IMR-90 (cell line): ENCODE measurements at regions not wholly inside any gene's neighbourhood (a gene's known extent, or its start where the extent isn't known, plus 50 kb on each side); places are given as distances from the start of the nearest gene placed in this dataset.
"Not testable (repeated sequence)": the region's sequence is repeated elsewhere in the genome, so short reads cannot be mapped to it uniquely, and the experiment has no call there.

Experiments used
- CEBPB ChIP-seq: IDR thresholded peaks from 2 replicates; pipeline ENCODE4 v1.6.1; 2012; ENCODE audit warnings: low read depth, low read length, improper control_type of control experiment
- CHD1 ChIP-seq: IDR thresholded peaks from 2 replicates; pipeline ENCODE4 v1.6.1; 2012; ENCODE audit warnings: low read depth, low read length, improper control_type of control experiment
- CTCF ChIP-seq: conservative IDR thresholded peaks from 2 replicates; pipeline ENCODE4 v1.5.1; 2012; ENCODE audit warnings: mild to moderate bottlenecking, low read depth, low read length, improper control_type of control experiment
- ELK1 ChIP-seq: fragments of 150-350 bp; IDR thresholded peaks from 2 replicates; pipeline ENCODE4 v1.6.1; 2016; ENCODE audit warnings: low read depth, mild to moderate bottlenecking, low read length, moderate library complexity, borderline replicate concordance
- FOS ChIP-seq: fragments of 150-350 bp; IDR thresholded peaks from 2 replicates; pipeline ENCODE4 v1.6.1; 2016; ENCODE audit warnings: low read depth, low read length
- MAFK ChIP-seq: IDR thresholded peaks from 2 replicates; pipeline ENCODE4 v1.6.1; 2012; ENCODE audit warnings: low read depth, low read length, improper control_type of control experiment
- MAZ ChIP-seq: IDR thresholded peaks from 2 replicates; pipeline ENCODE4 v1.6.1; 2012; ENCODE audit warnings: low read depth, mild to moderate bottlenecking, low read length, improper control_type of control experiment, moderate library complexity, borderline replicate concordance
- MXI1 ChIP-seq: IDR thresholded peaks from 2 replicates; pipeline ENCODE4 v1.6.1; 2012; ENCODE audit warnings: low read depth, mild to moderate bottlenecking, low read length, moderate library complexity, borderline replicate concordance
- POLR2A ChIP-seq: IDR thresholded peaks from 2 replicates; pipeline ENCODE4 v1.6.1; 2012; ENCODE audit warnings: mild to moderate bottlenecking, low read depth, low read length
- RAD21 ChIP-seq: IDR thresholded peaks from 2 replicates; pipeline ENCODE4 v1.6.1; 2012; ENCODE audit warnings: low read length, improper control_type of control experiment
- RCOR1 ChIP-seq: IDR thresholded peaks from 2 replicates; pipeline ENCODE4 v1.6.1; 2012; ENCODE audit warnings: mild to moderate bottlenecking, low read length, improper control_type of control experiment; ENCODE audit not compliant: insufficient replicate concordance
- RFX5 ChIP-seq: IDR thresholded peaks from 2 replicates; pipeline ENCODE4 v1.8.0; 2012; ENCODE audit warnings: low read depth, mild to moderate bottlenecking, low read length, moderate library complexity
- SMC3 ChIP-seq: fragments of 150-350 bp; IDR thresholded peaks from 2 replicates; pipeline ENCODE4 v1.6.1; 2016; ENCODE audit warnings: low read depth, mild to moderate bottlenecking, antibody characterized with exemption, low read length, moderate library complexity
- USF2 ChIP-seq: fragments of 150-350 bp; IDR thresholded peaks from 2 replicates; pipeline ENCODE4 v1.6.1; 2017; ENCODE audit warnings: mild to moderate bottlenecking, antibody characterized with exemption, low read length, low read depth

GRCh38 chr15:22587391-22587790 is 128.7 kb downstream of the GOLGA6L22 start:
- TF ChIP-seq CTCF, POLR2A, SMC3, USF2, FOS, CEBPB, MXI1, ELK1, CHD1, MAFK, RAD21, RFX5, RCOR1, MAZ: not testable (repeated sequence)
